SK-N-SH (cell line): ENCODE measurements at regions not wholly inside any gene's neighbourhood (a gene's known extent, or its start where the extent isn't known, plus 50 kb on each side); places are given as distances from the start of the nearest gene placed in this dataset.

Source experiments
- CTCF ChIA-PET: fragments of 300-600, 350-600 bp; formaldehyde crosslinking; extraction: SDS; loops from one replicate; lab custom pipeline; 2021; lab: Yijun Ruan, JAX
- POLR2A ChIA-PET: fragments of 350-600 bp; sonication (Branson Sonifier 250); formaldehyde crosslinking; extraction: SDS; loops from one replicate; lab custom pipeline; 2020; ENCODE audit warnings: antibody characterized with exemption, inconsistent platforms; lab: Yijun Ruan, JAX
- DNase-seq: peaks from one replicate; pipeline ENCODE4 v3.0.0; 2012
- H2AFZ ChIP-seq: fragments of 200-600 bp; sonication (generic); 2 replicates; pipeline ENCODE4 v1.8.1; 2016; ENCODE audit warnings: antibody characterized with exemption, mild to moderate bottlenecking, low read depth
- H3F3A ChIP-seq: fragments of 200-600 bp; sonication (generic); replicated peaks from 2 replicates; pipeline ENCODE3; 2016; ENCODE audit warnings: antibody characterized with exemption, mild to moderate bottlenecking; ENCODE audit not compliant: insufficient read depth
- H3K27ac ChIP-seq, 2 experiments: fragments of 200-500 bp in 1 of 2; fragments of 200-600 bp in 1 of 2; sonication (Bioruptor generic) in 1 of 2; sonication (generic), shearing (Covaris generic) in 1 of 2; 2 replicates each; pipeline versions ENCODE4 v1.5.1 to v1.6.1; 2014 to 2016; ENCODE audit warnings: low read depth in 2 of 2, inconsistent platforms in 1 of 2, low read length in 1 of 2, mild to moderate bottlenecking in 1 of 2, mixed read lengths in 1 of 2
- H3K27me3 ChIP-seq: fragments of 200-600 bp; sonication (generic), shearing (Covaris generic); 2 replicates; pipeline ENCODE4 v1.6.1; 2016; ENCODE audit warnings: mixed run types; ENCODE audit not compliant: insufficient read depth
- H3K36me3 ChIP-seq, 2 experiments: fragments of 200-500 bp in 1 of 2; fragments of 200-600 bp in 1 of 2; sonication (Bioruptor generic) in 1 of 2; sonication (generic) in 1 of 2; replicated peaks in 1 of 2; 2 replicates each; pipeline versions ENCODE3 to v1.5.1; 2014 to 2016; ENCODE audit warnings: low read length in 1 of 2, mild to moderate bottlenecking in 1 of 2; ENCODE audit not compliant: insufficient read depth in 2 of 2, control insufficient read depth in 1 of 2
- H3K4me1 ChIP-seq, 2 experiments: fragments of 200-500 bp in 1 of 2; fragments of 200-600 bp in 1 of 2; sonication (Bioruptor generic) in 1 of 2; sonication (generic), shearing (Covaris generic) in 1 of 2; 2 replicates each; pipeline versions ENCODE4 v1.5.1 to v1.6.1; 2014 to 2016; ENCODE audit warnings: low read depth in 1 of 2, low read length in 1 of 2, mixed run types in 1 of 2; ENCODE audit not compliant: insufficient read depth in 2 of 2, control insufficient read depth in 1 of 2
- H3K4me2 ChIP-seq: fragments of 200-600 bp; sonication (generic), shearing (Covaris generic); 2 replicates; pipeline ENCODE4 v1.6.1; 2017; ENCODE audit warnings: mixed run types
- H3K4me3 ChIP-seq, 2 experiments: fragments of 200-500 bp in 1 of 2; fragments of 200-600 bp in 1 of 2; sonication (Bioruptor generic) in 1 of 2; sonication (generic), shearing (Covaris generic) in 1 of 2; 2 replicates each; pipeline versions ENCODE4 v1.5.1 to v1.8.1; 2014 to 2016; ENCODE audit warnings: low read depth in 2 of 2, inconsistent platforms in 1 of 2, low read length in 1 of 2, mild to moderate bottlenecking in 1 of 2, mixed read lengths in 1 of 2, moderate library complexity in 1 of 2
- H3K79me2 ChIP-seq: fragments of 200-600 bp; sonication (generic); 2 replicates; pipeline ENCODE4 v1.8.1; 2017; ENCODE audit warnings: mild to moderate bottlenecking; ENCODE audit not compliant: insufficient read depth
- H3K9ac ChIP-seq: fragments of 200-600 bp; sonication (generic); 2 replicates; pipeline ENCODE4 v1.6.1; 2017; ENCODE audit warnings: mixed run types
- H3K9me2 ChIP-seq: fragments of 200-600 bp; sonication (generic); 2 replicates; pipeline ENCODE4 v1.6.1; 2017; ENCODE audit warnings: mixed run types
- H3K9me3 ChIP-seq: fragments of 200-600 bp; sonication (generic); 2 replicates; pipeline ENCODE4 v1.6.1; 2017; ENCODE audit warnings: mixed run types, mild to moderate bottlenecking, moderate library complexity
- H4K20me1 ChIP-seq: fragments of 200-600 bp; sonication (generic); 2 replicates; pipeline ENCODE4 v1.6.1; 2017; ENCODE audit warnings: mild to moderate bottlenecking, mixed run types; ENCODE audit not compliant: insufficient read depth
- CHD2 ChIP-seq: fragments of 150-350 bp; IDR thresholded peaks from 2 replicates; pipeline ENCODE4 v1.6.1; 2018; ENCODE audit warnings: low read length; ENCODE audit not compliant: partially characterized antibody
- EZH2phosphoT487 ChIP-seq: fragments of 200-600 bp; sonication (generic); IDR thresholded peaks from 2 replicates; pipeline ENCODE4 v1.6.1; 2017; ENCODE audit warnings: low read depth, mixed run types, mild to moderate bottlenecking, antibody characterized with exemption, moderate library complexity, borderline replicate concordance
- FOXM1 ChIP-seq: IDR thresholded peaks from 2 replicates; pipeline ENCODE4 v1.4.0; 2012; ENCODE audit warnings: low read depth, mild to moderate bottlenecking
- GABPA ChIP-seq: IDR thresholded peaks from 2 replicates; pipeline ENCODE4 v1.4.0; 2012; ENCODE audit warnings: low read depth, mild to moderate bottlenecking
- IRF3 ChIP-seq: fragments of 150-350 bp; IDR thresholded peaks from 2 replicates; pipeline ENCODE4 v1.6.1; 2016; ENCODE audit warnings: mild to moderate bottlenecking, low read depth, low read length
- MXI1 ChIP-seq: IDR thresholded peaks from 2 replicates; pipeline ENCODE4 v1.6.1; 2012; ENCODE audit warnings: mild to moderate bottlenecking, low read depth, low read length, improper control_type of control experiment
- NRF1 ChIP-seq: IDR thresholded peaks from 2 replicates; pipeline ENCODE4 v1.6.1; 2012; ENCODE audit warnings: low read depth, mild to moderate bottlenecking, low read length
- RAD21 ChIP-seq: IDR thresholded peaks from 2 replicates; pipeline ENCODE4 v1.6.1; 2012; ENCODE audit warnings: mild to moderate bottlenecking, low read length
- RCOR1 ChIP-seq: fragments of 150-350 bp; IDR thresholded peaks from 2 replicates; pipeline ENCODE4 v1.6.1; 2017; ENCODE audit warnings: antibody characterized with exemption, low read length
- RXRA ChIP-seq: IDR thresholded peaks from 2 replicates; pipeline ENCODE4 v1.4.0; 2012; ENCODE audit warnings: low read depth, mild to moderate bottlenecking, borderline replicate concordance
- SMC3 ChIP-seq: IDR thresholded peaks from 2 replicates; pipeline ENCODE4 v1.6.1; 2012; ENCODE audit warnings: low read depth, low read length, improper control_type of control experiment
- USF1 ChIP-seq: IDR thresholded peaks from 2 replicates; pipeline ENCODE4 v1.4.0; 2012; ENCODE audit warnings: low read depth, borderline replicate concordance
- WGBS: methylation state at CpG from one replicate; pipeline ENCODE4 v1.1.6; 2017; ENCODE audit warnings: low lambda C conversion rate; 5-methylcytosine and 5-hydroxymethylcytosine counted together

DNA sequence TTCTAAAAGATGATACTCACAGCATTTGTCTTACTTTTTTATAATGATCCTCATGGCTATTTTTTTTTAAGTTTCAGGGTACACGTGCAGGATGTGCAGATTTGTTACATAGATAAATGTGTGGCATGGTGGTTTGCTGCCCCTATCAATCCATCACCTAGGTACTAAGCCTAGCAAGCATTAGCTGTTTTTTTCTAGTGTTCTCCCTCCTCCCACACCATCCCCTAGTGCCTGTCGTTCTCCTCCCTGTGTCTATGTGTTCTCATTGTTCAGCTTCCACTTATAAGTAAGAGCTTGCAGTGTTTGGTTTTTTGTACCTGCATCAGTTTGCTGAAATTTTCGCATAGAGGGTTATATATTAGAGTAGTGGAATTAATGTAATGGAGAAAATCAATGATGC is 189.1 kb upstream of the CDH12 start:
- Histone ChIP-seq H3K9ac (no peak overlapping the region), H3K9me3 (no peaks in the 10 kb centered on the region), H3K27ac (no peak overlapping the region), H3K4me2 (no peak overlapping the region), H3K9me2 (no peaks in the 10 kb centered on the region), H4K20me1 (no peaks in the 10 kb centered on the region), H3K4me1 (no peaks in the 10 kb centered on the region), H2AFZ (no peak overlapping the region), H3K79me2 (no peaks in the 10 kb centered on the region), H3F3A (no peaks in the 10 kb centered on the region), H3K4me3 (no peak overlapping the region), H3K36me3 (no peaks in the 10 kb centered on the region), H3K27me3 (no peaks in the 10 kb centered on the region; the same call in 1 of the 2 replicates)
- ChIA-PET CTCF (no interaction called here), POLR2A (no interaction called here)
- no peak for DNase-seq
- no peak for TF ChIP-seq RXRA
- no peak for TF ChIP-seq RAD21
- 1% methylated on average over 3 of the region's 3 CpGs for WGBS

GRCh38 chr5:23035555-23036090 is 182.5 kb upstream of the CDH12 start:
- H3K4me3 ChIP-seq = no peak overlapping the region
- H3K79me2 ChIP-seq = no peaks in the 10 kb centered on the region
- CTCF ChIA-PET = no interaction called here
- H3K27ac ChIP-seq = no peak overlapping the region
- no peak for TF ChIP-seq CHD2
- no peak for TF ChIP-seq IRF3
- TF ChIP-seq MXI1 = no peak
- TF ChIP-seq RCOR1 = no peak
- no peak for TF ChIP-seq EZH2phosphoT487
- no peak for TF ChIP-seq NRF1
- no peak for TF ChIP-seq USF1
- no peak for TF ChIP-seq GABPA
- TF ChIP-seq FOXM1 = no peak
- TF ChIP-seq SMC3 = no peak
- TF ChIP-seq, all 33 proteins: peak for 0
- H3K9ac ChIP-seq = no peak overlapping the region
- H3K9me2 ChIP-seq = no peaks in the 10 kb centered on the region
- no peaks in the 10 kb centered on the region for H4K20me1 ChIP-seq
- 0% methylated on average over 1 of the region's 1 CpG for WGBS
- H2AFZ ChIP-seq = no peak overlapping the region
- no peak for DNase-seq
- H3K36me3 ChIP-seq = no peaks in the 10 kb centered on the region
- H3K4me2 ChIP-seq = no peak overlapping the region
- no peaks in the 10 kb centered on the region for H3K4me1 ChIP-seq
- H3F3A ChIP-seq = no peaks in the 10 kb centered on the region
- H3K9me3 ChIP-seq = no peaks in the 10 kb centered on the region
- POLR2A ChIA-PET = no interaction called here
- no peaks in the 10 kb centered on the region; the same call in 1 of the 2 replicates for H3K27me3 ChIP-seq
